H9 (cell line): ENCODE measurements at regions not wholly inside any gene's neighbourhood (a gene's known extent, or its start where the extent isn't known, plus 50 kb on each side); places are given as distances from the start of the nearest gene placed in this dataset.

Source experiments
- DNase-seq: peaks from one replicate; pipeline ENCODE4 v3.0.0-alpha.2; 2017
- H2AFZ ChIP-seq: one replicate; pipeline ENCODE4 v1.6.1; 2013; ENCODE audit warnings: mild to moderate bottlenecking, low read length, control low read depth, moderate library complexity
- H2AK5ac ChIP-seq: 2 replicates; pipeline ENCODE4 v1.6.1; 2013; ENCODE audit warnings: low read length, control low read depth, mixed read lengths; ENCODE audit not compliant: insufficient read length
- H2BK120ac ChIP-seq: one replicate; pipeline ENCODE4 v1.6.1; 2013; ENCODE audit warnings: low read depth, mild to moderate bottlenecking, low read length, control low read depth, inconsistent platforms; ENCODE audit not compliant: poor library complexity, severe bottlenecking
- H2BK12ac ChIP-seq: 2 replicates; pipeline ENCODE4 v1.6.1; 2013; ENCODE audit warnings: low read length, control low read depth, mixed read lengths, low read depth; ENCODE audit not compliant: insufficient read length
- H2BK15ac ChIP-seq: 2 replicates; pipeline ENCODE4 v1.6.1; 2013; ENCODE audit warnings: low read depth, low read length, control low read depth
- H2BK20ac ChIP-seq: one replicate; pipeline ENCODE4 v1.6.1; 2013; ENCODE audit warnings: low read depth, mild to moderate bottlenecking, low read length, control low read depth, inconsistent platforms; ENCODE audit not compliant: poor library complexity, severe bottlenecking
- H2BK5ac ChIP-seq: 2 replicates; pipeline ENCODE4 v1.6.1; 2013; ENCODE audit warnings: low read length, control low read depth, mixed read lengths; ENCODE audit not compliant: insufficient read length
- H3K14ac ChIP-seq: 2 replicates; pipeline ENCODE4 v1.6.1; 2013; ENCODE audit warnings: low read length, control low read depth; ENCODE audit not compliant: insufficient read depth
- H3K18ac ChIP-seq: 2 replicates; pipeline ENCODE4 v1.6.1; 2013; ENCODE audit warnings: low read depth, mild to moderate bottlenecking, mixed read lengths, low read length, control low read depth; ENCODE audit not compliant: insufficient read length
- H3K23ac ChIP-seq: 2 replicates; pipeline ENCODE4 v1.6.1; 2013; ENCODE audit warnings: low read length, control low read depth, mixed read lengths, low read depth; ENCODE audit not compliant: insufficient read length
- H3K23me2 ChIP-seq: 2 replicates; pipeline ENCODE4 v1.6.1; 2013; ENCODE audit warnings: low read depth, mild to moderate bottlenecking, mixed read lengths, low read length, control low read depth; ENCODE audit not compliant: insufficient read length, poor library complexity, severe bottlenecking
- H3K27ac ChIP-seq: 2 replicates; pipeline ENCODE4 v1.5.1; 2013; ENCODE audit warnings: low read length, control low read depth, mixed read lengths, low read depth; ENCODE audit not compliant: insufficient read length
- H3K27me3 ChIP-seq: 2 replicates; pipeline ENCODE4 v1.6.1; 2013; ENCODE audit warnings: low read length, control low read depth, inconsistent platforms; ENCODE audit not compliant: insufficient read depth
- H3K4ac ChIP-seq: 2 replicates; pipeline ENCODE4 v1.6.1; 2013; ENCODE audit warnings: low read depth, mild to moderate bottlenecking, control low read depth, inconsistent platforms, low read length, moderate library complexity
- H3K4me1 ChIP-seq: 2 replicates; pipeline ENCODE4 v1.6.1; 2013; ENCODE audit warnings: low read length, control low read depth, inconsistent platforms; ENCODE audit not compliant: insufficient read depth
- H3K4me2 ChIP-seq: 2 replicates; pipeline ENCODE4 v1.6.1; 2013; ENCODE audit warnings: low read length, control low read depth, mixed read lengths; ENCODE audit not compliant: insufficient read length, insufficient read depth
- H3K56ac ChIP-seq: 2 replicates; pipeline ENCODE4 v1.6.1; 2013; ENCODE audit warnings: low read depth, mild to moderate bottlenecking, mixed read lengths, low read length, control low read depth; ENCODE audit not compliant: insufficient read length
- H3K79me1 ChIP-seq: 2 replicates; pipeline ENCODE4 v1.6.1; 2013; ENCODE audit warnings: low read depth, mild to moderate bottlenecking, moderate library complexity, low read length, control low read depth, inconsistent platforms; ENCODE audit not compliant: insufficient read depth, poor library complexity, severe bottlenecking
- H3K79me2 ChIP-seq: 2 replicates; pipeline ENCODE4 v1.6.1; 2013; ENCODE audit warnings: low read length, control low read depth, inconsistent platforms; ENCODE audit not compliant: insufficient read depth
- H3K9ac ChIP-seq: 2 replicates; pipeline ENCODE4 v1.6.1; 2013; ENCODE audit warnings: low read length, control low read depth, mixed read lengths; ENCODE audit not compliant: insufficient read length; ENCODE audit errors: extremely low read depth
- H3K9me3 ChIP-seq: one replicate; pipeline ENCODE4 v1.6.1; 2013; ENCODE audit warnings: low read depth, low read length, inconsistent platforms; ENCODE audit not compliant: control insufficient read depth
- H3T11ph ChIP-seq: one replicate; pipeline ENCODE4 v1.6.1; 2013; ENCODE audit warnings: mild to moderate bottlenecking, low read length, control low read depth, inconsistent platforms
- H4K20me1 ChIP-seq: one replicate; pipeline ENCODE4 v1.6.1; 2013; ENCODE audit not compliant: control insufficient read depth, insufficient read length, insufficient read depth
- H4K5ac ChIP-seq: 2 replicates; pipeline ENCODE4 v1.6.1; 2013; ENCODE audit warnings: low read depth, mild to moderate bottlenecking, mixed read lengths, low read length, control low read depth; ENCODE audit not compliant: insufficient read length
- H4K8ac ChIP-seq: replicated peaks from 2 replicates; pipeline ENCODE4 v1.6.1; 2013; ENCODE audit warnings: low read length, control low read depth, mixed read lengths, low read depth; ENCODE audit not compliant: insufficient read length
- H4K91ac ChIP-seq: 2 replicates; pipeline ENCODE4 v1.6.1; 2013; ENCODE audit warnings: low read depth, mild to moderate bottlenecking, moderate library complexity, mixed read lengths, low read length, control low read depth; ENCODE audit not compliant: insufficient read length
- H3K27ac Mint-ChIP-seq, 3 experiments: 2 replicates in 2 of 3; 3 replicates in 1 of 3; pipeline ENCODE4 v1.8.0; 2020 to 2021; ENCODE audit warnings: mixed read lengths in 3 of 3, mild to moderate bottlenecking in 1 of 3, moderate library complexity in 1 of 3
- H3K27me3 Mint-ChIP-seq: 2 replicates; pipeline ENCODE4 v1.8.0; 2021; ENCODE audit warnings: low read depth, mild to moderate bottlenecking, moderate library complexity, mixed read lengths
- H3K36me3 Mint-ChIP-seq, 3 experiments: 2 replicates in 2 of 3; 3 replicates in 1 of 3; pipeline ENCODE4 v1.8.0; 2020 to 2021; ENCODE audit warnings: low read depth in 3 of 3, mixed read lengths in 3 of 3; ENCODE audit not compliant: insufficient read depth in 1 of 3
- H3K4me1 Mint-ChIP-seq, 2 experiments: 2 replicates each; pipeline ENCODE4 v1.8.0; 2020; ENCODE audit warnings: mixed read lengths in 2 of 2
- H3K4me3 Mint-ChIP-seq, 2 experiments: 2 replicates in 1 of 2; 3 replicates in 1 of 2; pipeline ENCODE4 v1.8.0; 2020 to 2021; ENCODE audit warnings: mild to moderate bottlenecking in 2 of 2, mixed read lengths in 2 of 2, moderate library complexity in 1 of 2
- H3K9me3 Mint-ChIP-seq, 2 experiments: 2 replicates in 1 of 2; 3 replicates in 1 of 2; pipeline ENCODE4 v1.8.0; 2020; ENCODE audit warnings: mild to moderate bottlenecking in 2 of 2, mixed read lengths in 2 of 2, moderate library complexity in 1 of 2
- WGBS: extraction: QIAGEN DNeasy Blood & Tissue Kit; methylation state at CpG from one replicate; pipeline ENCODE4 v1.1.7; 2013; ENCODE audit warnings: missing lambda C conversion rate, low lambda C conversion rate, mixed read lengths; ENCODE audit not compliant: insufficient read length; ENCODE audit errors: extremely low coverage; 5-methylcytosine and 5-hydroxymethylcytosine counted together
- TF ChIP-seq, protein P1 (sequence below): fragments of 200-600 bp; sonication (generic); conservative IDR thresholded peaks from 3 replicates; pipeline ENCODE4 v1.8.0; 2021; ENCODE audit warnings: antibody characterized with exemption, mild to moderate bottlenecking

DNA sequence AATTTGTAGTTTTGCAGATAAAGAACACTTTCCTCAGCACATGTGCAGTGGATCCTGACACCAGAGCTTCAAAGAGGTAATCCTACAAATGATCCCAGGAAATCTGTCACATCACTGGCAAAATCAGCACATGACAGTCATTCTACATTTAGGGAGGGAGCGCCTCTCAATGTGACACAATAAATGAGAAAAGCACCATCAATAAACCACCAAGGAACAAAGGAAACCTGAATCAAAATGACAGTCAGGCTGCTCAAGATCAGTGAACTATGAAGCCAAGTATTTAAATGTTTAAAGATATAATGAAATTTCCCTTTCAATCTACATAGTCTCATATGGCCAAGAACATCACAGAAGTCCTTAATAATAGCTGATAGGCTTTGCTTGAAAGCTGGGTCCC lies 119.5 kb downstream of the LRRN1 start:
- Histone ChIP-seq H3K23me2 (no peaks in the 10 kb centered on the region), H3K23ac (no peak overlapping the region), H4K5ac (no peak overlapping the region), H2BK15ac (no peak overlapping the region), H3K4me1 (no peaks in the 10 kb centered on the region), H2AK5ac (no peak overlapping the region), H2BK20ac (no peak overlapping the region), H3K27ac (no peak overlapping the region), H3K79me2 (no peaks in the 10 kb centered on the region), H4K8ac (no peak overlapping the region), H3K4ac (no peak overlapping the region), H2BK5ac (no peak overlapping the region), H2AFZ (no peak overlapping the region), H3K27me3 (no peaks in the 10 kb centered on the region), H3T11ph (no peak overlapping the region), H3K9me3 (no peaks in the 10 kb centered on the region), H3K56ac (no peak overlapping the region), H4K20me1 (no peaks in the 10 kb centered on the region), H3K18ac (no peak overlapping the region), H2BK120ac (no peak overlapping the region), H3K4me2 (no peak overlapping the region), H3K9ac (no peak overlapping the region), H3K14ac (no peak overlapping the region), H2BK12ac (no peak overlapping the region), H4K91ac (no peak overlapping the region), H3K79me1 (no peaks in the 10 kb centered on the region)
- Mint-ChIP-seq H3K27me3 (no peaks in the 10 kb centered on the region), H3K4me1 (no peaks in the 10 kb centered on the region), H3K36me3 (no peaks in the 10 kb centered on the region), H3K4me3 (no peak overlapping the region), H3K9me3 (no peaks in the 10 kb centered on the region), H3K27ac (no peak overlapping the region)
- no CpG with 5 or more reads among the region's 1 CpG for WGBS
- no peak for DNase-seq
- TF ChIP-seq, protein P1, sequence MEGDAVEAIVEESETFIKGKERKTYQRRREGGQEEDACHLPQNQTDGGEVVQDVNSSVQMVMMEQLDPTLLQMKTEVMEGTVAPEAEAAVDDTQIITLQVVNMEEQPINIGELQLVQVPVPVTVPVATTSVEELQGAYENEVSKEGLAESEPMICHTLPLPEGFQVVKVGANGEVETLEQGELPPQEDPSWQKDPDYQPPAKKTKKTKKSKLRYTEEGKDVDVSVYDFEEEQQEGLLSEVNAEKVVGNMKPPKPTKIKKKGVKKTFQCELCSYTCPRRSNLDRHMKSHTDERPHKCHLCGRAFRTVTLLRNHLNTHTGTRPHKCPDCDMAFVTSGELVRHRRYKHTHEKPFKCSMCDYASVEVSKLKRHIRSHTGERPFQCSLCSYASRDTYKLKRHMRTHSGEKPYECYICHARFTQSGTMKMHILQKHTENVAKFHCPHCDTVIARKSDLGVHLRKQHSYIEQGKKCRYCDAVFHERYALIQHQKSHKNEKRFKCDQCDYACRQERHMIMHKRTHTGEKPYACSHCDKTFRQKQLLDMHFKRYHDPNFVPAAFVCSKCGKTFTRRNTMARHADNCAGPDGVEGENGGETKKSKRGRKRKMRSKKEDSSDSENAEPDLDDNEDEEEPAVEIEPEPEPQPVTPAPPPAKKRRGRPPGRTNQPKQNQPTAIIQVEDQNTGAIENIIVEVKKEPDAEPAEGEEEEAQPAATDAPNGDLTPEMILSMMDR, result no peak
